ENCODE measurements at regions not wholly inside any gene's neighbourhood (a gene's known extent, or its start where the extent isn't known, plus 50 kb on each side); places are given as distances from the start of the nearest gene placed in this dataset.

GRCh38 chr1:195241066-195241465, 1367.2 kb downstream of the KCNT2 start:
- Histone ChIP-seq H3K4me1 (ENCODE audit: insufficient read depth) (no peaks in the 10 kb centered on the region), H3K9me3 (ENCODE audit: low read depth) (no peaks in the 10 kb centered on the region), H3K4me3 (no peak overlapping the region), H2AFZ (no peak overlapping the region), H3K9me2 (replicated peaks; ENCODE audit: insufficient read depth) (no peaks in the 10 kb centered on the region), H3K79me2 (no peaks in the 10 kb centered on the region), H4K20me1 (ENCODE audit: insufficient read depth, poor library complexity, severe bottlenecking) (no peaks in the 10 kb centered on the region), H3K36me3 (replicated peaks; ENCODE audit: insufficient read depth, low read depth) (no peaks in the 10 kb centered on the region), H3K27ac (no peak overlapping the region), H3K4me2 (no peak overlapping the region), H3K27me3 (no peaks in the 10 kb centered on the region)
- no peak for DNase-seq (ENCODE audit: low spot score)
- 95% methylated on average over 3 of the region's 3 CpGs for WGBS (ENCODE audit: low lambda C conversion rate, missing lambda C conversion rate)
- no peak for TF ChIP-seq EZH2phosphoT487 (IDR thresholded peaks at IDR 0.05; ENCODE audit: low read depth, severe bottlenecking, unreplicated experiment)
- no peak for TF ChIP-seq CTCF (IDR thresholded peaks at IDR 0.05; ENCODE audit: poor library complexity)
- no peak for TF ChIP-seq EZH2 (IDR thresholded peaks at IDR 0.05; ENCODE audit: borderline replicate concordance)

- Histone ChIP-seq H3K27me3 (no peaks in the 10 kb centered on the region), H2AFZ (no peak overlapping the region), H3K9me3 (ENCODE audit: low read depth) (no peaks in the 10 kb centered on the region), H3K79me2 (no peaks in the 10 kb centered on the region), H3K9me2 (replicated peaks; ENCODE audit: insufficient read depth) (no peaks in the 10 kb centered on the region), H4K20me1 (ENCODE audit: insufficient read depth, poor library complexity, severe bottlenecking) (no peaks in the 10 kb centered on the region), H3K4me1 (ENCODE audit: insufficient read depth) (no peaks in the 10 kb centered on the region), H3K4me2 (no peak overlapping the region), H3K36me3 (replicated peaks; ENCODE audit: insufficient read depth, low read depth) (no peaks in the 10 kb centered on the region), H3K27ac (no peak overlapping the region), H3K4me3 (no peak overlapping the region)
- no peak for TF ChIP-seq EZH2 (IDR thresholded peaks at IDR 0.05; ENCODE audit: borderline replicate concordance)
- TF ChIP-seq EZH2phosphoT487 (IDR thresholded peaks at IDR 0.05; ENCODE audit: low read depth, severe bottlenecking, unreplicated experiment): no peak
- TF ChIP-seq CTCF (IDR thresholded peaks at IDR 0.05; ENCODE audit: poor library complexity): no peak
- WGBS (ENCODE audit: low lambda C conversion rate, missing lambda C conversion rate): 96% methylated on average over 7 of the region's 7 CpGs
- no peak for DNase-seq (ENCODE audit: low spot score)
Observed at GRCh38 chr1:195238313-195238712, 1369.9 kb downstream of the KCNT2 start.

- Histone ChIP-seq H3K36me3 (replicated peaks; ENCODE audit: insufficient read depth, low read depth) (no peaks in the 10 kb centered on the region), H3K4me2 (no peak overlapping the region), H2AFZ (no peak overlapping the region), H3K27me3 (no peaks in the 10 kb centered on the region), H3K27ac (no peak overlapping the region), H3K9me2 (replicated peaks; ENCODE audit: insufficient read depth) (no peaks in the 10 kb centered on the region), H3K4me3 (no peak overlapping the region), H3K4me1 (ENCODE audit: insufficient read depth) (no peaks in the 10 kb centered on the region), H3K79me2 (no peaks in the 10 kb centered on the region), H3K9me3 (ENCODE audit: low read depth) (no peaks in the 10 kb centered on the region), H4K20me1 (ENCODE audit: insufficient read depth, poor library complexity, severe bottlenecking) (no peaks in the 10 kb centered on the region)
- TF ChIP-seq EZH2 (IDR thresholded peaks at IDR 0.05; ENCODE audit: borderline replicate concordance): no peak
- no peak for TF ChIP-seq EZH2phosphoT487 (IDR thresholded peaks at IDR 0.05; ENCODE audit: low read depth, severe bottlenecking, unreplicated experiment)
- no peak for TF ChIP-seq CTCF (IDR thresholded peaks at IDR 0.05; ENCODE audit: poor library complexity)
- no peak for DNase-seq (ENCODE audit: low spot score)
- 76% methylated on average over 7 of the region's 7 CpGs for WGBS (ENCODE audit: low lambda C conversion rate, missing lambda C conversion rate)
Observed at GRCh38 chr1:195236991-195237889, 1371.0 kb downstream of the KCNT2 start.
